ENCODE measurements at regions not wholly inside any gene's neighbourhood (a gene's known extent, or its start where the extent isn't known, plus 50 kb on each side); places are given as distances from the start of the nearest gene placed in this dataset.

GRCh38 chr21:36636439-36636838, 62.5 kb upstream of the SIM2 start:
- Histone ChIP-seq H3K9me3 (no peaks in the 10 kb centered on the region), H3K4me3 (no peak overlapping the region), H3K36me3 (no peaks in the 10 kb centered on the region), H3K27me3 (replicated peaks; ENCODE audit: insufficient read depth) (no peaks in the 10 kb centered on the region), H3K4me1 (ENCODE audit: control insufficient read depth in 1 of 2, low read depth in 2 of 2) (no peaks in the 10 kb centered on the region), H3K27ac (no peak overlapping the region)
- TF ChIP-seq CTCF (IDR thresholded peaks at IDR 0.05) = no peak
- ATAC-seq (ENCODE audit: insufficient number of reproducible peaks, low FRiP score, low read depth) (no peak), DNase-seq (ENCODE audit: low spot score) (no peak)

- DNase-seq (ENCODE audit: low spot score) = no peak
- no peak for TF ChIP-seq CTCF (IDR thresholded peaks at IDR 0.05)
Measured at GRCh38 chr21:36639769-36640168, 59.1 kb upstream of the SIM2 start.

GRCh38 chr21:36640174-36640720, 58.7 kb upstream of the SIM2 start:
- DNase-seq (ENCODE audit: low spot score) = no peak
- ATAC-seq (ENCODE audit: insufficient number of reproducible peaks, low FRiP score, low read depth) = no peak
- Histone ChIP-seq H3K27me3 (replicated peaks; ENCODE audit: insufficient read depth) (no peaks in the 10 kb centered on the region), H3K36me3 (no peaks in the 10 kb centered on the region), H3K4me3 (no peak overlapping the region), H3K9me3 (no peaks in the 10 kb centered on the region), H3K27ac (no peak overlapping the region), H3K4me1 (ENCODE audit: control insufficient read depth in 1 of 2, low read depth in 2 of 2) (no peaks in the 10 kb centered on the region)
- no peak for TF ChIP-seq CTCF (IDR thresholded peaks at IDR 0.05)

More at GRCh38 chr21:36639769-36640168, 59.1 kb upstream of the SIM2 start:
- H3K4me3 ChIP-seq = no peak overlapping the region
- H3K9me3 ChIP-seq = no peaks in the 10 kb centered on the region
- ATAC-seq (ENCODE audit: insufficient number of reproducible peaks, low FRiP score, low read depth) = no peak
- no peaks in the 10 kb centered on the region for H3K4me1 ChIP-seq (ENCODE audit: control insufficient read depth in 1 of 2, low read depth in 2 of 2)
- no peaks in the 10 kb centered on the region for H3K27me3 ChIP-seq (replicated peaks; ENCODE audit: insufficient read depth)
- H3K36me3 ChIP-seq = no peaks in the 10 kb centered on the region
- H3K27ac ChIP-seq = no peak overlapping the region

- H3K27me3 ChIP-seq (replicated peaks; ENCODE audit: insufficient read depth) = no peaks in the 10 kb centered on the region
- no peak overlapping the region for H3K4me3 ChIP-seq
- DNase-seq (ENCODE audit: low spot score) (no peak), ATAC-seq (ENCODE audit: insufficient number of reproducible peaks, low FRiP score, low read depth) (no peak)
- no peak overlapping the region for H3K27ac ChIP-seq
- no peak for TF ChIP-seq CTCF (IDR thresholded peaks at IDR 0.05)
- H3K9me3 ChIP-seq = no peaks in the 10 kb centered on the region
- H3K4me1 ChIP-seq (ENCODE audit: control insufficient read depth in 1 of 2, low read depth in 2 of 2) = no peaks in the 10 kb centered on the region
- H3K36me3 ChIP-seq = no peaks in the 10 kb centered on the region
Measured at GRCh38 chr21:36640721-36641244, 58.1 kb upstream of the SIM2 start.

GRCh38 chr21:36641346-36641745, 57.6 kb upstream of the SIM2 start:
- H3K27ac ChIP-seq = no peak overlapping the region
- ATAC-seq (ENCODE audit: insufficient number of reproducible peaks, low FRiP score, low read depth) (no peak), DNase-seq (ENCODE audit: low spot score) (no peak)
- no peaks in the 10 kb centered on the region for H3K36me3 ChIP-seq
- TF ChIP-seq CTCF (IDR thresholded peaks at IDR 0.05) = no peak
- H3K27me3 ChIP-seq (replicated peaks; ENCODE audit: insufficient read depth) = no peaks in the 10 kb centered on the region
- no peak overlapping the region for H3K4me3 ChIP-seq
- H3K4me1 ChIP-seq (ENCODE audit: control insufficient read depth in 1 of 2, low read depth in 2 of 2) = no peaks in the 10 kb centered on the region
- H3K9me3 ChIP-seq = no peaks in the 10 kb centered on the region
